ENCODE measurements at regions not wholly inside any gene's neighbourhood (a gene's known extent, or its start where the extent isn't known, plus 50 kb on each side); places are given as distances from the start of the nearest gene placed in this dataset.

DNA sequence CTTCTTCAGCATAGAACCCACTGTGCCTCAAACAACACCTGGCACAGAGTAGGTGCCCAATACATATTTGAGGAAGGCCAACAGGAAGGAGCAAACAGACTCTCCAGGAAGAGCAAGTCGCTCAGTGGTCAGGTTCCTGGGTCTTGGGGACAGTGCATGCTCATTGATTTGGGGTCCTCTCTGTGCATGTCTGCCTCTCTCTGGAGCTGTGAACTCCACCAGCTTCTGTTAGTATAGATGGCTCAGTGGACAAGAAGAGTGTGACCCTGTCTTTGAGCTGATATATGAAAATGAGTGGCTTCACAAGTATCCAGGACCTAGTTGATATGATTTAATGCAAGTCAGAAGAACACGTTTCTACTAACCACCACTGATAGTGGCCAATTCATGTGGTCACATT is 98.7 kb downstream of the KCTD15 start:
- Mint-ChIP-seq H3K36me3 (ENCODE audit: low read depth, unreplicated experiment) (peaks cover 8% of the 10 kb centered on the region), H3K9me3 (ENCODE audit: unreplicated experiment) (no peaks in the 10 kb centered on the region), H3K4me1 (ENCODE audit: unreplicated experiment) (peaks cover 16% of the 10 kb centered on the region), H3K27ac (ENCODE audit: unreplicated experiment) (no peak overlapping the region), H3K4me3 (ENCODE audit: unreplicated experiment) (no peak overlapping the region), H3K27me3 (ENCODE audit: unreplicated experiment) (peaks cover 1% of the 10 kb centered on the region)
- DNase-seq (ENCODE audit: low spot score) = no peak
- TF ChIP-seq, protein P1, sequence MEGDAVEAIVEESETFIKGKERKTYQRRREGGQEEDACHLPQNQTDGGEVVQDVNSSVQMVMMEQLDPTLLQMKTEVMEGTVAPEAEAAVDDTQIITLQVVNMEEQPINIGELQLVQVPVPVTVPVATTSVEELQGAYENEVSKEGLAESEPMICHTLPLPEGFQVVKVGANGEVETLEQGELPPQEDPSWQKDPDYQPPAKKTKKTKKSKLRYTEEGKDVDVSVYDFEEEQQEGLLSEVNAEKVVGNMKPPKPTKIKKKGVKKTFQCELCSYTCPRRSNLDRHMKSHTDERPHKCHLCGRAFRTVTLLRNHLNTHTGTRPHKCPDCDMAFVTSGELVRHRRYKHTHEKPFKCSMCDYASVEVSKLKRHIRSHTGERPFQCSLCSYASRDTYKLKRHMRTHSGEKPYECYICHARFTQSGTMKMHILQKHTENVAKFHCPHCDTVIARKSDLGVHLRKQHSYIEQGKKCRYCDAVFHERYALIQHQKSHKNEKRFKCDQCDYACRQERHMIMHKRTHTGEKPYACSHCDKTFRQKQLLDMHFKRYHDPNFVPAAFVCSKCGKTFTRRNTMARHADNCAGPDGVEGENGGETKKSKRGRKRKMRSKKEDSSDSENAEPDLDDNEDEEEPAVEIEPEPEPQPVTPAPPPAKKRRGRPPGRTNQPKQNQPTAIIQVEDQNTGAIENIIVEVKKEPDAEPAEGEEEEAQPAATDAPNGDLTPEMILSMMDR (IDR thresholded peaks at IDR 0.05; ENCODE audit: unreplicated experiment) = no peak

DNA sequence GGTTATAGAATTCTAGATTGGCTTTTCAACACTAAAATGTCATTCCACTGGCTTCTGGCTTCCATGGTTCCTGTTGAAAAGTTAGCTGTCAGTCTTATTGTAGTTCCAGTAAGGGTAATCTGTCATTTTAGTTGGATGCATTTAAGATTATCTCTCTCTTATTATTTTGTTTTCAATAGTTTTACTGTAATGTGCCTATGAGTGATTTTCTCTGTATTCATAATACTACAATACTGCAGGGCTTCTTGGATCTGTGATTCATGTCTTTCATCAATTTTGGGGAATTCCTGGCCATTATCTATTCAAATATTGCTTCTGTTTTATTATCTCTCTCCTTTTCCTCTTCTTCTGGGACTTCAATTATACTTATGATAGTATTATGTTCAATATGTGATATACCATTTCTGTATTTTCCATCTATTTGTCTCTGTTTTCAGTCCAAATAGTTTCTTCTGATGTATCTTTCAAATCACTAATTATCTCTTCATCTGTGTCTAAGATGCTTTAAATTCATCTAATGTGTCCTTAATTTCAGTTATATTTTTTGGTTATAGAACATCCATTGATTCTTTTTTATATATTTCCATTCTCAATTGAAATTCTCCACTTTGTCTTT is 101.5 kb downstream of the KCTD15 start:
- DNase-seq (ENCODE audit: low spot score) = no peak
- TF ChIP-seq, protein P1 (IDR thresholded peaks at IDR 0.05; ENCODE audit: unreplicated experiment) = no peak
- no peak overlapping the region for H3K4me3 Mint-ChIP-seq (ENCODE audit: unreplicated experiment)
- peaks cover 39% of the 10 kb centered on the region for H3K4me1 Mint-ChIP-seq (ENCODE audit: unreplicated experiment)
- H3K9me3 Mint-ChIP-seq (ENCODE audit: unreplicated experiment) = no peaks in the 10 kb centered on the region
- peaks cover 4% of the 10 kb centered on the region for H3K27me3 Mint-ChIP-seq (ENCODE audit: unreplicated experiment)
- no peak overlapping the region for H3K27ac Mint-ChIP-seq (ENCODE audit: unreplicated experiment)
- H3K36me3 Mint-ChIP-seq (ENCODE audit: low read depth, unreplicated experiment) = peaks cover 3% of the 10 kb centered on the region

DNA sequence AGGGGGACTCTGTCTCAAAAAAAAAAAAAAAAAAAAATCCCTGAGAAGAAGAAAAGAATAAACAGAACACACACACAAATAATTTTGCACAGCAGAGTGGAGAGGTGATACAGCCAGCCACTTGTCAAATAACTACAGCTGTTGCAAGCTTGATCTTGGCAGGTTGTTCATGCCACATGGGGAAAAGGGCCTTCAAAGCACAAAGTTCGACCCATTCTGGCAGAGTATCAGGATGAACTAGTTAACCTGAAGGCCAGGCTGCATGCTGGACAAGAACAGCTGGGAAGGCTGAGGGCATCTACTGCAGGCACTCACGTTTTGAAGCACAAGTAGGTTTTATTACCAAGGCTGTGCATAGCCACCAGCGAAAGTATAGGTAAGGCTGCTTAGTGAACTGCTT is 104.1 kb downstream of the KCTD15 start:
- Mint-ChIP-seq H3K4me1 (ENCODE audit: unreplicated experiment) (peaks cover 46% of the 10 kb centered on the region), H3K27me3 (ENCODE audit: unreplicated experiment) (peaks cover 7% of the 10 kb centered on the region), H3K4me3 (ENCODE audit: unreplicated experiment) (no peak overlapping the region), H3K9me3 (ENCODE audit: unreplicated experiment) (no peaks in the 10 kb centered on the region), H3K36me3 (ENCODE audit: low read depth, unreplicated experiment) (peaks cover 3% of the 10 kb centered on the region), H3K27ac (ENCODE audit: unreplicated experiment) (peak overlapping the region; percentile 20)
- no peak for DNase-seq (ENCODE audit: low spot score)
- TF ChIP-seq, protein P1 (IDR thresholded peaks at IDR 0.05; ENCODE audit: unreplicated experiment) = no peak

DNA sequence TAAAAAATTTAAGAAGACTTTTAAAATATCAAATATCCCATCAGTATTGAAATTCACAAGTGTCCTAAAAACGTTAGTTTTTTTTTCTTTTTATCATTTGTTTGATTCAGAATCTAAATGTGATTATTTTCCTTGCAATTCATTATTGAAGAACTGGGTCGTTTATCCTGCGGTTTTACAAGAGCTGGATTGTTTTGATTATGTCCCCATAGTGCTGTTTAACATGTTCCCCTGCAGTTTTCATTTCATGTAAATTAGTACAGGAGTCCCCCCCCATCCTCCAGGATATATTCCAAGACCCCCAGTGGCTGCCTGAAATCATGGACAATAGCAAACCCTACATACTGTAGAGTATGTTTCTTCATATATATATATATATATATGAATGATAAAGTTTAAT is 105.7 kb downstream of the KCTD15 start:
- peaks cover 50% of the 10 kb centered on the region for H3K4me1 Mint-ChIP-seq (ENCODE audit: unreplicated experiment)
- H3K27me3 Mint-ChIP-seq (ENCODE audit: unreplicated experiment) = peaks cover 12% of the 10 kb centered on the region
- peak overlapping the region; percentile 57 for H3K27ac Mint-ChIP-seq (ENCODE audit: unreplicated experiment)
- no peak for DNase-seq (ENCODE audit: low spot score)
- TF ChIP-seq, protein P1 (IDR thresholded peaks at IDR 0.05; ENCODE audit: unreplicated experiment) = no peak
- no peaks in the 10 kb centered on the region for H3K9me3 Mint-ChIP-seq (ENCODE audit: unreplicated experiment)
- H3K36me3 Mint-ChIP-seq (ENCODE audit: low read depth, unreplicated experiment) = peaks cover 6% of the 10 kb centered on the region
- H3K4me3 Mint-ChIP-seq (ENCODE audit: unreplicated experiment) = no peak overlapping the region

DNA sequence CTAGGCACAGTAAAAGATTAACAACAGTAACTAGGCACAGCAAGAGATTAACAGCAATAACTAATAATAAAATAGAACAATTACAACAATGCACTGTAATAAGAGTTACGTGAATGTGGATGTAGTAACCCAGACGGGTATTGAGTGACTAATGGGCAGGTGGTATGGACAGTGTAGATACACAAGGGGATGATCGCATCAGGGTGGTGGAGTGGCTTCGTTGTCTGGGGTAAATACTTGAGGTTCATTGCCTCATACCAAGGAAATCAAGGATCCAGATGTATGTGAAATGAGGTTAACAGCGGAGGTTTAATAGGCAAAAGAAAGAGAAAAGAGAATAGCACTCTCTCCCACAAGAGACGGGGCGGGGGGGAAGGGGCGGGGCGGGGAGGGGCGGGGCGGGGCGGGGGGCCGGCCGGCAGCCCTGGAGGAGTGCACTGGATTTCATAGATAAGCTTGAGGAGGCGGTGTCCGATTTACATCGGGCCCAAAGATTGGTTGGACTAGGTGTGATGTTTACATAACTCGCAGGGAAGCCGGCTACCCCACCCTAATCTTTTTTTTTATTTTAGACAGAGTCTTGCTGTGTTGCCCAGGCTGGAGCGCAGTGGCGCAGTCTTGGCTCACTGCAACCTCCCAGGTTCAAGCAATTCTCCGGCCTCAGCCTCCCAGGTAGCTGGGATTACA is 106.3 kb downstream of the KCTD15 start:
- TF ChIP-seq, protein P1 (IDR thresholded peaks at IDR 0.05; ENCODE audit: unreplicated experiment) = no peak
- no peak overlapping the region for H3K4me3 Mint-ChIP-seq (ENCODE audit: unreplicated experiment)

More for the DNA sequence above, 106.3 kb downstream of the KCTD15 start:
- peaks cover 51% of the 10 kb centered on the region for H3K4me1 Mint-ChIP-seq (ENCODE audit: unreplicated experiment)
- DNase-seq (ENCODE audit: low spot score) = no peak
- H3K9me3 Mint-ChIP-seq (ENCODE audit: unreplicated experiment) = no peaks in the 10 kb centered on the region
- peak overlapping the region; percentile 57 for H3K27ac Mint-ChIP-seq (ENCODE audit: unreplicated experiment)
- H3K27me3 Mint-ChIP-seq (ENCODE audit: unreplicated experiment) = peaks cover 13% of the 10 kb centered on the region
- peaks cover 5% of the 10 kb centered on the region for H3K36me3 Mint-ChIP-seq (ENCODE audit: low read depth, unreplicated experiment)
